Uterus (tissue), 3 donors: ENCODE measurements at regions not wholly inside any gene's neighbourhood (a gene's known extent, or its start where the extent isn't known, plus 50 kb on each side); places are given as distances from the start of the nearest gene placed in this dataset.
A peak's percentile ranks its signal among the peaks of the same experiment; 100 is the strongest.

Experiments used
- DNase-seq, 2 donors: peaks; one replicate each; pipeline ENCODE4 v3.0.0-alpha.2; 2019 to 2020
- H3K27ac ChIP-seq, 2 donors: fragments of 200-600 bp; sonication (generic); 1 replicate in 1 of 2; 2 replicates in 1 of 2; pipeline ENCODE4 v1.5.1; 2016 to 2018
- H3K27me3 ChIP-seq, 2 donors: fragments of 200-600 bp; sonication (generic); one replicate each; pipeline ENCODE4 v1.5.1; 2018 to 2019; ENCODE audit warnings: control low read depth in 1 of 2
- H3K36me3 ChIP-seq, 2 donors: fragments of 200-600 bp; sonication (generic); one replicate each; pipeline ENCODE4 v1.5.1; 2019; ENCODE audit warnings: control low read depth in 1 of 2
- H3K4me1 ChIP-seq, 2 donors: fragments of 200-600 bp; sonication (generic); one replicate each; pipeline ENCODE4 v1.5.1; 2018 to 2019; ENCODE audit warnings: control low read depth in 1 of 2
- H3K4me3 ChIP-seq, 2 donors: fragments of 200-600 bp; sonication (generic); 1 replicate in 1 of 2; 2 replicates in 1 of 2; pipeline ENCODE4 v1.5.1; 2018 to 2019; ENCODE audit warnings: mild to moderate bottlenecking in 1 of 2
- H3K9me3 ChIP-seq, 2 donors: fragments of 200-600 bp; sonication (generic); one replicate each; pipeline ENCODE4 v1.5.1; 2019; ENCODE audit warnings: control low read depth in 1 of 2
- CTCF ChIP-seq, 4 experiments: fragments of 200-600 bp in 2 of 4; fragments of 450-650 bp in 2 of 4; sonication (generic) in 2 of 4; IDR thresholded peaks; one replicate each; pipeline ENCODE4 v1.5.1; 2016 to 2019; ENCODE audit warnings: antibody characterized with exemption in 4 of 4, mild to moderate bottlenecking in 2 of 4, moderate library complexity in 1 of 4
- POLR2A ChIP-seq, 2 donors: fragments of 450-650 bp; IDR thresholded peaks; one replicate each; pipeline ENCODE4 v1.6.1; 2016; ENCODE audit warnings: antibody characterized with exemption in 2 of 2, mild to moderate bottlenecking in 1 of 2, moderate library complexity in 1 of 2
- intact Hi-C: fragments of 100-400 bp; cut with DNase I; formaldehyde crosslinking; loops from one replicate; pipeline ENCODE4 v1.15.1; 2023; ENCODE audit warnings: low total_unique reads
- donor health status: DM: yes; HTN: yes; CAD: no.

DNA sequence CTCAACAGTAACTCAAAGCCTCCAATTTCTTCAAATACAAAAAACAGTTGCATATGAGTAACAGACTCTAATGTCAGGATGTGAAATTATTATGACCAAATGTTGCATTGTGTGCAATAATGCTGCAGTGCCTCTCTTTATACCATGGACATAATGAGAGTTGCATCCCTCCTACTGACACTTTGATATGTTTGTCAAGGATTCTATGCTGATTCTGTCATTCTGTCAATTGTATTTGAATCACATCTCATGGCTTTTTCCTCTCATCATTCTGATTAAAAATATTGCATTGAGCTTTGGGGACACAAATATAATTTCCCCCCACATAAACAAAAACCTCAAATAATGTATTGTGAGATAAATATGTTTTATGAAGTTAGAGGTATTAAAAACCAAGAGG, 84.6 kb upstream of the SGCE start:
- Histone ChIP-seq H3K27me3 (no peaks in the 10 kb centered on the region), H3K27ac (no peak overlapping the region), H3K4me1 (no peaks in the 10 kb centered on the region), H3K9me3 (no peaks in the 10 kb centered on the region), H3K4me3 (no peak overlapping the region), H3K36me3 (no peaks in the 10 kb centered on the region)
- intact Hi-C loops = no loop called here
- no peak for TF ChIP-seq POLR2A (IDR thresholded peaks at IDR 0.05)
- DNase-seq = no peak

- H3K4me3 ChIP-seq = no peak overlapping the region
- no peak for TF ChIP-seq POLR2A (IDR thresholded peaks at IDR 0.05)
- no peak for TF ChIP-seq CTCF (IDR thresholded peaks at IDR 0.05)
- H3K4me1 ChIP-seq = no peaks in the 10 kb centered on the region
- DNase-seq = no peak
- H3K27ac ChIP-seq = no peak overlapping the region
- no peaks in the 10 kb centered on the region for H3K9me3 ChIP-seq
- H3K36me3 ChIP-seq = no peaks in the 10 kb centered on the region
- H3K27me3 ChIP-seq = no peaks in the 10 kb centered on the region
- intact Hi-C loops = no loop called here
Measured at GRCh38 chr7:94741179-94741578, 85.2 kb upstream of the SGCE start.

GRCh38 chr7:94748376-94748775, 92.4 kb upstream of the SGCE start:
- H3K27ac ChIP-seq = no peak overlapping the region
- no peak overlapping the region for H3K4me3 ChIP-seq
- peaks cover 0 to 3% of the 10 kb centered on the region in 2 donors for H3K36me3 ChIP-seq
- no peak for TF ChIP-seq CTCF (IDR thresholded peaks at IDR 0.05)
- no peak for TF ChIP-seq POLR2A (IDR thresholded peaks at IDR 0.05)
- H3K4me1 ChIP-seq = no peaks in the 10 kb centered on the region
- no peak for DNase-seq
- no peaks in the 10 kb centered on the region for H3K27me3 ChIP-seq
- H3K9me3 ChIP-seq = peaks cover 0 to 6% of the 10 kb centered on the region in 2 donors
- intact Hi-C loops = no loop called here

DNA sequence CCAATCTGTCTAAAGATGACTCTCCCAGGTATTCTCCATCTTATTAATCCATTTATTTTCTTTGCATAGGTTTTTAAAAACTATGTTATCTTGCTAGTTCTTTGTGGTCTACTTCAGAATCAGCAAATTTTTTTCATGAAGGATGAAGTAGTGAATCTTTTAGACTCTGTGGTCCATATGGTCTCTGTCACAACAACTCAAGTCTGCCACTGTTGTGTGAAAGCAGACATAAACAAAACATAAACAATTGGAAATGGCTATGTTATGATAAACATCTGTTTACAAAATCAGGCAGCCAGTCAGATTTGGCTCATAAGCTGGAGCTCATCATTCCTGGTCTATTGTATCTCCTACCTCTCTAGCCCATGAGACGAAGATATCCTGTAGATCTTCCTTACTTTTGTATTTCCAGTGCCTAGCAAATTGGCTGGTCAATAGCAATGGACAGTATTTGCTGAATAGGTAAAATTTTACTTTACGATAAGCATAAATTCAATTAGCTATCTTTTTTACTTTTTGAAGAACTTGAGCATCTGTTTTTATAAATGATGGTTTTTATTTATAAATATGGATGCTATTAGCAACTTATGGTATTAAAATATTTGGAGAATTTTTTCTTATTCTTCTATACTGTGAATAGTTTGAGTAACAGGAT, 104.6 kb upstream of the SGCE start:
- Histone ChIP-seq H3K27ac (no peak overlapping the region), H3K4me3 (no peak overlapping the region), H3K27me3 (no peaks in the 10 kb centered on the region), H3K4me1 (no peaks in the 10 kb centered on the region), H3K9me3 (no peaks in the 10 kb centered on the region), H3K36me3 (no peaks in the 10 kb centered on the region)
- no peak for DNase-seq
- intact Hi-C loops = no loop called here
- TF ChIP-seq POLR2A (IDR thresholded peaks at IDR 0.05) = no peak
- TF ChIP-seq CTCF (IDR thresholded peaks at IDR 0.05) = no peak

- H3K27ac ChIP-seq = no peak overlapping the region
- no peak overlapping the region for H3K4me3 ChIP-seq
- no peaks in the 10 kb centered on the region for H3K27me3 ChIP-seq
- intact Hi-C loops = no loop called here
- no peaks in the 10 kb centered on the region for H3K9me3 ChIP-seq
- no peaks in the 10 kb centered on the region for H3K36me3 ChIP-seq
- no peak for DNase-seq
- H3K4me1 ChIP-seq = no peaks in the 10 kb centered on the region
- TF ChIP-seq POLR2A (IDR thresholded peaks at IDR 0.05) = no peak
- no peak for TF ChIP-seq CTCF (IDR thresholded peaks at IDR 0.05)
Measured at GRCh38 chr7:94761451-94761850, 105.5 kb upstream of the SGCE start.

DNA sequence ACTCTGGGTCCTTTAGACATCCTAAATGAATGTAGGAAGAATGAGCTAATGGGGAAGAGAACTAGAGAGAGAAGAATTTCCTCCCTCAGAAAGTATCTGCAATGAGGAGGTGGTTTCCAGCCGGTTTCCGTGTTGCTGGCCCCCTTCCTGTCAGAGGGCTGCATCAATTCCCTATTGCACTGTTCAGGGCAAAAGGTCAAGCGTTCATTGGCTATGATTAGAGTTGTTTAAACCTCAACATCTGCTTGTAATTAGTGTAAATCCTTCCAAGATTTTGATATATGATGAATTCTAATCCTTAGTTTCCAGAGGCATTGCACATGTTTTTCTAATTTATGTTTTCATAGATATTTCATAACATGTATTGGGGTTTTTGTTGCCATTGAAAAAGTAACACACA, 107.3 kb upstream of the SGCE start:
- Histone ChIP-seq H3K9me3 (no peaks in the 10 kb centered on the region), H3K4me3 (no peak overlapping the region), H3K36me3 (no peaks in the 10 kb centered on the region), H3K4me1 (no peaks in the 10 kb centered on the region), H3K27me3 (no peaks in the 10 kb centered on the region), H3K27ac (no peak overlapping the region)
- peak; percentile 47 to 60 for DNase-seq
- intact Hi-C loops = no loop called here
- TF ChIP-seq CTCF (IDR thresholded peaks at IDR 0.05) = no peak
- TF ChIP-seq POLR2A (IDR thresholded peaks at IDR 0.05) = no peak
